ENCODE measurements at regions not wholly inside any gene's neighbourhood (a gene's known extent, or its start where the extent isn't known, plus 50 kb on each side); places are given as distances from the start of the nearest gene placed in this dataset.
"Not testable (repeated sequence)": the region's sequence is repeated elsewhere in the genome, so short reads cannot be mapped to it uniquely, and the experiment has no call there.

- Histone ChIP-seq H3K9me3 (ENCODE audit: low read depth, low read length) (no peaks in the 10 kb centered on the region), H3K36me3 (ENCODE audit: insufficient read depth, low read length) (no peaks in the 10 kb centered on the region), H3K9ac (ENCODE audit: insufficient read length) (no peak overlapping the region), H3K4me3 (no peak overlapping the region), H3K27ac (no peak overlapping the region)
- DNase-seq (ENCODE audit: low read depth, low spot score) = no peak
- TF ChIP-seq FOXP2 (optimal IDR thresholded peaks at IDR 0.05; ENCODE audit: control extremely low read depth, extremely low read length, insufficient read depth) (no peak), EZH2 (IDR thresholded peaks at IDR 0.05) (no peak), POLR2AphosphoS5 (IDR thresholded peaks at IDR 0.05; ENCODE audit: borderline replicate concordance, low read depth, low read length) (no peak)
Measured at GRCh38 chr3:3355442-3355841, 176.0 kb upstream of the CRBN start.

- no peak overlapping the region for H3K27ac ChIP-seq
- no peak for DNase-seq (ENCODE audit: low read depth, low spot score)
- H3K9me3 ChIP-seq (ENCODE audit: low read depth, low read length) = no peaks in the 10 kb centered on the region
Measured at GRCh38 chr3:3353153-3353552, 173.7 kb upstream of the CRBN start.

GRCh38 chr3:3351226-3351625 is 171.7 kb upstream of the CRBN start:
- no peak for DNase-seq (ENCODE audit: low read depth, low spot score)
- Histone ChIP-seq H3K36me3 (ENCODE audit: insufficient read depth, low read length) (no peaks in the 10 kb centered on the region), H3K27ac (no peak overlapping the region), H3K4me3 (no peak overlapping the region), H3K9ac (ENCODE audit: insufficient read length) (no peak overlapping the region), H3K9me3 (ENCODE audit: low read depth, low read length) (no peaks in the 10 kb centered on the region)
- TF ChIP-seq POLR2AphosphoS5 (IDR thresholded peaks at IDR 0.05; ENCODE audit: borderline replicate concordance, low read depth, low read length) (no peak), FOXP2 (optimal IDR thresholded peaks at IDR 0.05; ENCODE audit: control extremely low read depth, extremely low read length, insufficient read depth) (no peak), EZH2 (IDR thresholded peaks at IDR 0.05) (no peak)

More at GRCh38 chr3:3353153-3353552, 173.7 kb upstream of the CRBN start:
- H3K36me3 ChIP-seq (ENCODE audit: insufficient read depth, low read length) = no peaks in the 10 kb centered on the region
- no peak overlapping the region for H3K4me3 ChIP-seq
- no peak overlapping the region for H3K9ac ChIP-seq (ENCODE audit: insufficient read length)
- no peak for TF ChIP-seq POLR2AphosphoS5 (IDR thresholded peaks at IDR 0.05; ENCODE audit: borderline replicate concordance, low read depth, low read length)
- TF ChIP-seq FOXP2 (optimal IDR thresholded peaks at IDR 0.05; ENCODE audit: control extremely low read depth, extremely low read length, insufficient read depth) = no peak
- no peak for TF ChIP-seq EZH2 (IDR thresholded peaks at IDR 0.05)

GRCh38 chr3:3347056-3347455 is 167.6 kb upstream of the CRBN start:
- H3K4me3 ChIP-seq; H3K9ac ChIP-seq (ENCODE audit: insufficient read length); DNase-seq (ENCODE audit: low read depth, low spot score); H3K36me3 ChIP-seq (ENCODE audit: insufficient read depth, low read length); H3K27ac ChIP-seq; H3K9me3 ChIP-seq (ENCODE audit: low read depth, low read length): not testable (repeated sequence)

GRCh38 chr3:3346556-3346955 is 167.1 kb upstream of the CRBN start:
- Histone ChIP-seq H3K4me3 (no peak overlapping the region), H3K27ac (no peak overlapping the region), H3K9ac (ENCODE audit: insufficient read length) (no peak overlapping the region), H3K9me3 (ENCODE audit: low read depth, low read length) (no peaks in the 10 kb centered on the region), H3K36me3 (ENCODE audit: insufficient read depth, low read length) (no peaks in the 10 kb centered on the region)
- DNase-seq (ENCODE audit: low read depth, low spot score) = no peak
- no peak for TF ChIP-seq FOXP2 (optimal IDR thresholded peaks at IDR 0.05; ENCODE audit: control extremely low read depth, extremely low read length, insufficient read depth)
- no peak for TF ChIP-seq POLR2AphosphoS5 (IDR thresholded peaks at IDR 0.05; ENCODE audit: borderline replicate concordance, low read depth, low read length)
- TF ChIP-seq EZH2 (IDR thresholded peaks at IDR 0.05) = no peak

- DNase-seq (ENCODE audit: low read depth, low spot score) = peak; percentile 8
- Histone ChIP-seq H3K4me3 (no peak overlapping the region), H3K27ac (peak overlapping the region; percentile 36; the same call in 1 of the 2 replicates), H3K9me3 (ENCODE audit: low read depth, low read length) (no peaks in the 10 kb centered on the region), H3K9ac (ENCODE audit: insufficient read length) (no peak overlapping the region), H3K36me3 (ENCODE audit: insufficient read depth, low read length) (no peaks in the 10 kb centered on the region)
- TF ChIP-seq FOXP2 (optimal IDR thresholded peaks at IDR 0.05; ENCODE audit: control extremely low read depth, extremely low read length, insufficient read depth) (no peak), EZH2 (IDR thresholded peaks at IDR 0.05) (no peak)
Measured at GRCh38 chr3:3342141-3342540, 162.7 kb upstream of the CRBN start.

GRCh38 chr3:3340965-3341895 is 161.7 kb upstream of the CRBN start:
- no peaks in the 10 kb centered on the region for H3K9me3 ChIP-seq (ENCODE audit: low read depth, low read length)
- H3K27ac ChIP-seq = peak overlapping the region; percentile 36; the same call in 1 of the 2 replicates
- H3K36me3 ChIP-seq (ENCODE audit: insufficient read depth, low read length) = no peaks in the 10 kb centered on the region
- H3K4me3 ChIP-seq = no peak overlapping the region
- no peak overlapping the region for H3K9ac ChIP-seq (ENCODE audit: insufficient read length)
- no peak for DNase-seq (ENCODE audit: low read depth, low spot score)
- TF ChIP-seq POLR2AphosphoS5 (IDR thresholded peaks at IDR 0.05; ENCODE audit: borderline replicate concordance, low read depth, low read length) (no peak), EZH2 (IDR thresholded peaks at IDR 0.05) (no peak), FOXP2 (optimal IDR thresholded peaks at IDR 0.05; ENCODE audit: control extremely low read depth, extremely low read length, insufficient read depth) (no peak)

GRCh38 chr3:3340526-3340925 is 161.0 kb upstream of the CRBN start:
- no peak for TF ChIP-seq FOXP2 (optimal IDR thresholded peaks at IDR 0.05; ENCODE audit: control extremely low read depth, extremely low read length, insufficient read depth)
- TF ChIP-seq POLR2AphosphoS5 (IDR thresholded peaks at IDR 0.05; ENCODE audit: borderline replicate concordance, low read depth, low read length) = no peak
- TF ChIP-seq EZH2 (IDR thresholded peaks at IDR 0.05) = no peak
- H3K4me3 ChIP-seq = no peak overlapping the region
- no peak for DNase-seq (ENCODE audit: low read depth, low spot score)
- H3K36me3 ChIP-seq (ENCODE audit: insufficient read depth, low read length) = no peaks in the 10 kb centered on the region
- H3K9ac ChIP-seq (ENCODE audit: insufficient read length) = no peak overlapping the region
- H3K9me3 ChIP-seq (ENCODE audit: low read depth, low read length) = no peaks in the 10 kb centered on the region
- H3K27ac ChIP-seq = no peak overlapping the region

GRCh38 chr3:3335903-3336302 is 156.4 kb upstream of the CRBN start:
- no peak for DNase-seq (ENCODE audit: low read depth, low spot score)
- no peaks in the 10 kb centered on the region for H3K36me3 ChIP-seq (ENCODE audit: insufficient read depth, low read length)
- H3K4me3 ChIP-seq = no peak overlapping the region
- no peaks in the 10 kb centered on the region for H3K9me3 ChIP-seq (ENCODE audit: low read depth, low read length)
- TF ChIP-seq FOXP2 (optimal IDR thresholded peaks at IDR 0.05; ENCODE audit: control extremely low read depth, extremely low read length, insufficient read depth) (no peak), EZH2 (IDR thresholded peaks at IDR 0.05) (no peak), POLR2AphosphoS5 (IDR thresholded peaks at IDR 0.05; ENCODE audit: borderline replicate concordance, low read depth, low read length) (no peak)
- no peak overlapping the region for H3K9ac ChIP-seq (ENCODE audit: insufficient read length)
- no peak overlapping the region for H3K27ac ChIP-seq

All from SK-N-MC (cell line).